ENCODE measurements at regions not wholly inside any gene's neighbourhood (a gene's known extent, or its start where the extent isn't known, plus 50 kb on each side); places are given as distances from the start of the nearest gene placed in this dataset.
"Not testable (repeated sequence)": the region's sequence is repeated elsewhere in the genome, so short reads cannot be mapped to it uniquely, and the experiment has no call there.

DNA sequence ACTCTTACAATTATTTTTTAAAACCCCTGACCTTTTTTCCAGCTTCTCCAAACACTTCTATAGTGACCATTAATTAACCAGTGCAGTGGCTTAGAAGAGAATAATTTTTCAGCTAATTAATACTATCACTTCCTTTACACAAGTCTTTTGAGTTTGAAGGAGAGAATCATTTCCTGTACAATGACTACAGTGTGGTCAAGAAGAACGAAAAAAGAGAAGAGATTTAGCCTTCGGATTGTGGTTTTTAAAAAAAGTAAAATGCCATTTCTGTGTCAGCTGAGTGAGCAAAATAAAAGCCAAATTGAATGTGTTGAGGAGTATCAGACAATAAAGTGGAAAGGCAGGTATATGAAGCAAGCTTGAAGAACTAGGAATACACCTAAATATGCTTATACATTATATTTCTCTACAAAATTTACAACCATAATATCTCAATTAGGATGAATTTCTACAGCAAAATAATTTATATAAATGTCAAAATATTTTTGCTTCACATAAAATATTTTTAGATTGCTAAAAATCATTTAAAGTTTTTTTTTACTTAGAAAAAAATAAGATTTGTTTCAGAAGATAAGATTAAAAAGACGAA lies 1155.2 kb upstream of the CNTN5 start:
- DNase-seq (ENCODE audit: low read depth) = no peak

DNA sequence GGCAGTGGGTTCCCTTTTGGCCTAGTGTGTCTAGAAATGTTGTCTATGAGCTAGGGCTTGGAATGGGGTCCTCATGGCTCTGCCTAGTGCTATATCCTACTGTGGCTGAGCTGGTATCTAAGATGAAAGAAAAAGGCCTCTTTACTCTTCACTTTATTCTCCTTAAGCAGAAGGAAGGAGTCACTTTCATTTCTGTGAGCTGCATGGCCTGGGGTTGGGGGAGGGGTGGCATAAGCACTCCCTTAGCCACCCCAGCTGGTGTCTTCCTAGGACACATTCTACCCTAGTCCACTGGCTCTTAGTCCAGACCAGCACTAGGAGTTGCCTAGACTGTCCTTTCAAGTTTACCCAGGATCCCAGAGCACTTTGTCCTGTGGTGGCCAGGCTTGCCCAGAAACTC lies 1148.9 kb upstream of the CNTN5 start:
- no peak for DNase-seq (ENCODE audit: low read depth)

DNA sequence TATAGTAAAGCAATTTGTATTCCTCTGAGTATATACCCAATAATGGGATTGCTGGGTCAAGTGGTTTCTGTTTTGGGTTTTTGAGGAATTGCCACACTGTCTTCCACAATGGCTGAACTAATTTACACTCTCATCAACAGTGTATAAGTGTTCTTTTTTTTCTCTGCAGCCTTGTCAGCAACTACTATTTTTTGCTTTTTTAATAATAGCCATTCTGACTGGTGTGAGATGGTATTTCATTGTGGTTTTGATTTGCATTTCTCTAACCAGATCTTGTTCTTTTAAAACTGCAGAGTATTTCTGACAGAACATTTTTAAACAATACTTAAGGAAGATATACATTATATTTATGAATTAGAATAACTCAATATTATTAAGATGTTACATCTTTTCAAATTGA lies 1140.5 kb upstream of the CNTN5 start:
- DNase-seq (ENCODE audit: low read depth) = no peak

DNA sequence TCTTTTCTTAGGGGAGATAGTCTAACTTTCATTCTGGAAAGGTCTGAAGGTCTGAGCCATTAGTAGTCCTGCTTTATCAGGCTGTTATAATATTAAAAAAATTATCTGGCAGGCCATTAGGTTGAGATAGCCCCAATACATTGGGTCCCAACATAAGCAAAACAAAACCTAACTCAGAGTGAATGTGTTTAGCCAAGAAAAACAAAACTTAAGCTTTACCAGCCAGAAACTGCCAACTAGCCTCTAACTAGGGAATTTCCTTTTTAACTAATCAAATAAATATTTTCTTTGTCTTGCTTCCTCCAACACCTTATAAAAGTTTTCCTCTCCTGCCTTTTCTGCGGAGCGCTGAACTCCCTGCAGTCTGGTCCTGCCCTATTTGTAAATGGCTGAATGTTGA lies 1137.7 kb upstream of the CNTN5 start:
- DNase-seq (ENCODE audit: low read depth) = no peak

DNA sequence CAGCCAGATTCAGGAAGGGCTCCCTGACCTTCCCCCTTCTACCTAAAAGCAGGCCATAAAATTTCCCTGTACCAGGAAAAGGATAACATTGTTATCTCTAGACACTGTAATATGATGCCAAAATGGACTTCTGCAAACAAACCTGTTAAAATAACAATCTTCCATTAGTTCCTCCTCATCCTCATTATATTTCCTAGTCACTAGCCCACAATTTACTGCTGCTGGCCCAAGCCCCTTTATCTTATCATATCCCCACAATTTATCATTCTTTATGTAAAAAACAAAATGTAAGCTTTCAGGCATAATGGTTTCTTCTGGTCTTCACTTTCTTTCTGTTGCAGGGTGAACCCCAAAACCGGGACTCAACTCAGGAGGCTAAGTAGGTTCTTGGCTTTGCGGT lies 1132.1 kb upstream of the CNTN5 start:
- DNase-seq (ENCODE audit: low read depth) = no peak

DNA sequence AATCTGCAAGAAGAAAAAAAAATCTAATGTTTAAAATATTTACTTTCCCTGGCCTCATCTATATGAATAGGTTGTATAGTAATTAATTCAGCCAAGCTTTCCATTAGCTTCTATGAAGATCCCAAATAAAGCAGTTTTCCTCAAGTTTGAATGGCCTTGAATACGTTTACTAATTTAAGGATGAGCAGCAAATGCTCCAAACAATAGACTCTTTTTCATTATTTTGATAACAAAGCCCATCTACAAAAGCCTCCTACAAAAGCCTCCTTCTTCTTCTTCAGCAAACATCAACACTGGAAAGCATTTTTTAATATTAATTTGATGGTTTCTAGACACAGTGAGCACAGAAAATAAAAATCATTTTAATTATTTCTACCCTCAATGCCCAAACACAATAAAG lies 1130.3 kb upstream of the CNTN5 start:
- DNase-seq (ENCODE audit: low read depth) = no peak

DNA sequence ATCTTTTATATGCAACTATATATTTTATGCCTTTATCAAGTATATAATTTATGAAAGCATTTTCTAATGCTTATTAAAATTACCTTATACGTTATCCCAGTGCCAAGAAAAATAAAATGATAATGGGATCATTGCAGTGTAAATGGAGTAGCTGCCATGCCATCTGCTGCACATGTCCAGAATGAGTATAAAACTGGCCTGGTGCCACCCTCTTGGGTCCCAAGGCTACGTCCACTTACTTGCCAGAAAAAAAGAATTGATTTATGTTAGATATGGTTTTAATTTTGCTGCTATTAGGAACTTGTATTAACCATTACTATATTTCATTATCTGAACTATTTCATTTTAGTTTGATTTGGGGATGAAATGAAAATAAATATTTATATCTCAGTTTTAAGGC lies 1127.1 kb upstream of the CNTN5 start:
- DNase-seq (ENCODE audit: low read depth) = no peak

DNA sequence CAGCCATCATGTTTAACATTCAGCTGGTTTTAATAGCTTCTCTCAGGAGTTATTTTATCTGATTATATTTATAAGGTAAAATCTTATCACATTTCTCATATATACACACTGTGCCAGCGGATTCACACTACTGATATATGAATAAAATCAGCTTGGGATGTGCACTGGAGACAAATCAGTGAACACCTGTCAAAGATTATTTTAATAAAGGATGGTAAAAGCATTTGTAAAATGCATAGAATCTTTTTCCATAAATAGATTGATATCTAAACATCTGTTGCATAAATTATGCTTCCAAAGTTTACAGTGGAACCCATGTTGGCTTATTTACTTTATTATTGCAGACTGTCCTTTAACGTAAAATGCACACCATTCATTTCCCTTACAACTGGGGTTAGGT lies 1125.8 kb upstream of the CNTN5 start:
- DNase-seq (ENCODE audit: low read depth) = no peak

DNA sequence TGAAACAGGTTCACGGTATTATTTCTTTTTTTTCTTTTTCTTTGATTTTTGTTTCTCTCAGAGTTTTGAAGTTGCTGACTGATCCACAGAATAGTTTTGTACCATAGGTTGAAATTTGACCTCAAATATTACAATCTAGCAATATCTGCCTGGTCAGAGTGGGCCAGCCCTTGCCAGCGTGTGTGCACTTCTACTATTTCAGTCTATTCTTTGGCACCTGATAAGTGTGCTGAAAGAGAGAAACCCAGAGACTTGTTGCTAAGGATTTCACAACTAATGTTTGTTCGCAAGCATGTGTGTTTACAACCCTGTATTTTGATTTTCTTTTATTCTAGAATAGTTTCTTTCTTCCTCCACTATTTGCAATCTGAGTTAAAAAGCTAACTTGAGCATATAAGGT lies 1125.2 kb upstream of the CNTN5 start:
- DNase-seq (ENCODE audit: low read depth) = no peak

DNA sequence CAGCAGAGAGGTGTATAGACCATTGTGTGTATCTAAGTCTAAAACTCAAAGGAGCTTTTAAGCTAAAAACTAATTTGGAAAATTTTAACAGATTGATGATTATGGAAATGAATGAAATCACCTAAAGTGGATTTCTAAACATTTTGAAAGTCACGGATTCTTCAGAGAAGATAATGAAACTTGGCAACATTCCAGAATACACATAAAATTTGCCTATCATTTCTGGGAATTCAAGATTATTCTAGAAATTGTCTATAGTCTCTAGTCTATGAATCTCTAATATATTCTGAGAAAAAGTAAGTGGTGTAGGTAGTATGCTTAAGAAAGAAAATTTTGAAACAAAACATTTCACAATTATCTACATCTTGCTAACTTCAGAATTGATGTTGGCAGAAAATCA lies 1117.9 kb upstream of the CNTN5 start:
- DNase-seq (ENCODE audit: low read depth) = no peak

DNA sequence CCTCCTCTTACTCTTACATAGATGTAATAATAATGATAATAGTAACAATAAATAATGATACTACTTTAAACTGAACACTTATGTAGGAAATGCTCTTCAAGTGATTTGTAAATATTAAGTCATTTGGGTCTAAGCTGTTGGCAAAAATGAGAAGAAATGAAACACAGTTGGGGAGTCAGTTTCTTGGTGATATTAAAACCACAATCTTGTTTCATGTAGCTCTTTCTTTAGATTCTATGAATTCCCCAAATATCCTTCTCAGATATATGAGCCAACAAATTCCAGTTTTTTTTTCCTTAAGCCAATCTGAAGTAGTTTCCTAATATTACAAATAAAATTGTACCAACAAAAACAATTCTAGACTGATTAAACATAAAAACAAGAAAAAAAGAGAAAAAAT lies 1115.6 kb upstream of the CNTN5 start:
- DNase-seq (ENCODE audit: low read depth) = no peak

DNA sequence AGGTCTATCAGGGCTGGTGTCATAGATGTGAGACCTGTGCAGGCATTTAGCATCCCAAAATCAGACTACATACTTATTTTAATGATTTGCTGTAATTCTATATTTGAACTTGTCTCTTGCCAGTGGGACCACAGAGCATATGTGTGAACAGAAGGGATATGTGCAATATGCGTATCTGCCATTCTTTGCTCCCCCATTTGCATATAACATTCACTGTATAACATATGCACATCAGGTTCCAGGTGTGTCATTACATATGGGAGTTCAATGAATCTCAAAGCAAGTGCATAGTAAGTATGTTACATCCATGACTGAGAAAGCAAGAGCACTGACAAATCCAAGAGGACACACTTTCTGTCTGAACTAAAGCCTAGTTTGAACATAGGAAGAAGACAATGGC lies 1115.1 kb upstream of the CNTN5 start:
- no peak for DNase-seq (ENCODE audit: low read depth)

DNA sequence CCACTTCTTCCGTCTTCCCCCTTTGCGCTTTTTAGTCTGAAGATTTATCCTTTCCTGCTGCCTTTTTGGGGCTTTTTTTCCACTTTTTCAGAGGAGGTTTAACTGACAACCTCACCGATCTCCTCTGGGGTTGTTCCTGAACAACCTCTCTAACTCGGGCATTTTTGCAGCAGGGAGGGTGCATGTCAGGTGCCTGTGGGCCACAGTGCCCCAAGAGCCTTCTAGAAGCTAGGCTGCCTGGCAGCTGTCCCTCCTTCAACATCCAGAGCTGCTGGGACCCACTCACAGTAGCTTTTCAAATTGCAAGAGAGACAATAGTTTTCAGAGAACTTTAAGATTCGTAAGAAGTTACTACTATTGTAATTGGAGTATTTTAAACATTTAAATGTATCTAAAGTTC lies 1112.4 kb upstream of the CNTN5 start:
- no peak for DNase-seq (ENCODE audit: low read depth)

DNA sequence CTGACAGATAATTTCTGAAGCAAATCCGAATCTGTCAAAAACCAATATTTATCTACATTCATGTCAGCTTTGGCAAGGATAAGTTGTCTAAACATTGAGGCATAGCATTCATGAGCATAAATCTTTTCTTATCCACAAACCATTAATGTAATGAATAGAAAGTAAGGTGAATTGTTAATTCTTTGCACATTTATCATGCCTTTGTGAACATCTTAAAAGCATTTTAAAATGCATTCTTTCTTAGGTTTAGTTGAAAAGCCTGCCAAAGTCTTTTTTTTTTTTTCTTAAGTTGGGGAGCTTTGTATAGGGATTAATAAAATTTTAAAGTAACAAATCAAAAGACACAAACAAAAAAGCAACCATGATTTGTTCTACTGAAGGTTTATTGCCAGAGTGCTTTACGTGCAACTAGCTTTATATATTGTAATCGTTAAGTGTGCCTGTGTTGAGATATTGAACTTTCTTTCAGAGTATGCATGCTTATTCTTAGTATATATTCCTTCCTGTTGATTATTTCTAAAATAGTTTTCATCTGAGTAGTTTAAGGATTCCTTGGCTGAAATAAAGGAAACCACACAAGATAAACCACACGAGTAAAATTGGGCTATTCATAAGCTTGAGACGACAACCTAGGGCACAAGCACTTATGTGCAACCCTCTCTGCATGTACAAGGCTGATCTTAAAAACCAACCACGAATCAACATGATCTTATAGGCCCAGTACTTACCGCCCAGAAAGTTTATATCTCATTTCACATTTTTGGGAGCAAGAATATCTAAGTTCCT lies 1110.9 kb upstream of the CNTN5 start:
- no peak for DNase-seq (ENCODE audit: low read depth)

DNA sequence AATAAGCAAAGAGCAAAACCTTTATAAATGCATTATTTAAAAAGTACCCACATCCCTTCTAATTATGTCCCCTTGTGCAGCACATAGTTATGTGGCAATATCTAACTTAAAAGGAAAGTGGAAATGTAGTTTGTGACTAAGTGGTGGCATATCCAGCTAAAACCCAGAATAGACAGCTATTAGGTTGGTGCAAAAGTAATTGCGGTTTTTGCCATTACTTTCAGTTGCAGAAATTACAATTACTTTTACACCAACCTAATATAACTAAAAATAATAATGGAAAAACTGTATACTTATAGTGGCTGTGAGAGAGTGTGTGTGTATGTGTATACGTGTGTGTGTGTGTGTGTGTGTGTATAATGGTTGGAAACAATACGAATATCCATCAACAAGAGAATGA lies 1108.1 kb upstream of the CNTN5 start:
- no peak for DNase-seq (ENCODE audit: low read depth)

DNA sequence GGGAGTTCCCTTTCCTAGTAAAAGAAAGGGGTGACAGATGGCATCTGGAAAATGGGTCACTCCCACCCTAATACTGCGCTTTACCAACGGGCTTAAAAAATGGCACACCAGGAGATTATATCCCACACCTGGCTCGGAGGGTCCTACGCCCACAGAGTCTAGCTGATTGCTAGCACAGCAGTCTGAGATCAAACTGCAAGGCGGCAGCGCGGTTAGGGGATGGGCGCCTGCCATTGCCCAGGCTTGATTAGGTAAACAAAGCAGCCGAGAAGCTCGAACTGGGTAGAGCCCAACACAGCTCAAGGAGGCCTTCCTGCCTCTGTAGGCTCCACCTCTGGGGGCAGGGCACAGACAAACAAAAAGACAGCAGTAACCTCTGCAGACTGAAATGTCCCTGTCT lies 1097.8 kb upstream of the CNTN5 start:
- not testable (repeated sequence) for DNase-seq (ENCODE audit: low read depth)

DNA sequence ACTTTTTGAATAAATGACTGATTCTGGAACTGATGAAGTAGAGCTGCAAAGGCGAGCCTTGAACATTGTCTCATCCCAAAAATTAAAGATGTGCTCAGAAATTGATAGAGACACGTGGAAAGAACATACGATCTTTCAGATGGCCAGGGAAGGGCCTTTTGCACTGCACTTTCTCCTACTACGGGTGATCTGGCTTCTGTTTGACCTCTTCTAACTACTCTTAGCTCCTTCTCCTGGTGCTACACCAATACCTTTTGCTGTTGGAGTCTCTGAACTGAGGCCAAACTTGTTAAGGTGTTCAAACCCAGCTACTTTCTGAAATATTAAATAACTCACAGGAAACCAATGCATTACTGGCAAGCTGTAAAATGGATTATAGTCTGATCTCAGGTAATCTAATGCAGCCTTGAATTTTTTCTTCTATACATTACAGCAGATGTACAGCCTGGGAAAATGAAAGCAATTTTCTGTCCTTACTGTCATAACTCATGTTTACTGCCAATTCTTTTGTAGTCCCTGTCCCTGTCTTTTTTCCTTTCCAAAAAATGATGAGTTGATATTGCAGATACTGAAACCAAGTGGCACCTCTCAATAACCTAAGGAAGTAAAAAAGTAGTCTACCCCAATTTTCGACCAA lies 1086.1 kb upstream of the CNTN5 start:
- no peak for DNase-seq (ENCODE audit: low read depth)

DNA sequence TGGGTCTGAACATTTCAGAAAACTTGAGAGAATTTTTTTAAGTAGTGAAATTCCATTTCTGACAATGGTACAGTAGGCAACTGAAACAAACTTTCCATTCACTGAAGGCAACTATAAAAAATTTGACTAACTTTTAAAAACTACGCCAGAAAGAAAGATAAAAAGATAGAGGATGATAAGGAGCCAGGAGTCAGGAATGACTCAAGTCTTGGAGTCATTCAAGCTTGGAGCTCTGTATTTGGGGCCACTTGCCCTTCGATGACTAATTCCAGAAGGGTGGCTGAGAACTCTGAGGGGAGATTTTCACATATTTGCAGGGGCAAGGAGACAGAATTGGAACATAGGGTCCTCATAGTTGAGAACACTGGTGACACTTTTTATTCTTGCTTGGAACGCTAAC lies 1083.2 kb upstream of the CNTN5 start:
- DNase-seq (ENCODE audit: low read depth) = no peak

DNA sequence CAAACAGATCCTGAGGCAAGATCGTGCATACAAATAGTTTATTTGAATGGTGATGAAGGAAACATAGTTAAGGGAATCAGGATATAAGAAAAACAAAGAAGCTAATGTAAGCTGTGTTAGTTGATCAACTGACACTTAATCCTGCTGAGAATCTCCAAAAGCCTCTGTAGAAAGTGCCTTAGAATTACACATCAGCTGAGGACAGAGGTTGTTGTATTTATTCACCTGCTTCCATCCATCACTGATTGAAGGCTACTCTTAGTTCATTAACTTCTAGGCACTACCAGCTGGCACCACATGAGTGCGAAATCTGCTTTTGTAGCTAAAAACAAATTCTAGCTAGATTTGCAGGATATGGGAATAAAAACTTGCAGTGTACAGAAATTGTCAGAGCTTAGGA lies 1082.0 kb upstream of the CNTN5 start:
- DNase-seq (ENCODE audit: low read depth) = no peak

DNA sequence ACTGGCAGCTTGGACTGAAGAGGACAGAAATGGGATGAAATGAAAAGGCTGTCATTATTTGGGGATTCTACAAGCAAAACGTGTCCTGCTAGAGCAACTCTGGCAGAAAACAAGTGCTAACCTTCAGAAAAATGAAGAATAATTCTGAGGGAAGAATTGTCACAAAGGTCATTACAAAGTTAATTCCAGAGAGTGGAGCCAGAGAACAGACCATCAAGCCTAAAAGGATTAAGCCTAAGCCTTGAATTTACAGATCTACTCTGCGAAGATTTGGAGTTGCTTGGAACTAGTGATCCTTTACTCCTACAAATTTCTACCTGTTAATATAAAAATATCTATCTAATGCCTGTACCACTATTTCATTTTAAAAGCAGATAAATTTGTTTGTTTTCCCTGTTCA lies 1077.3 kb upstream of the CNTN5 start:
- no peak for DNase-seq (ENCODE audit: low read depth)

DNA sequence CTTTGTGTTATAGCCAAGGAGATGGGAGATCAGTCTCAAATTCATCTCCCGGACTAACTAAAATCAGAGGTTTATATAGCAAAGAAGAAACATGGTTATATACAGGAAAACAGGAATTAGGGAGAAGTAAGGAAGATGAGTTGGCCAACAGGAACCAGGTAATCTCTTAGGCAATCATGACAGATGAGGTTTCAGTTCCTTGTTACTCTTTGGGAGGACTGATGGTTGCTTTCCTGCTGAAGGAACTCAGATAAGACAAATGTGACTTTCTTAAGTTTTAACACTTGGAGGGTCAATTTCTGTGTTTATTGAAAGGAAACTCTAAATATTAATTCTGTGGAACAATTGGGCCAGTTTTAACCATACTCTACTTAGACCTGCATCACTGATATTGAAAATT lies 1072.0 kb upstream of the CNTN5 start:
- DNase-seq (ENCODE audit: low read depth) = no peak

DNA sequence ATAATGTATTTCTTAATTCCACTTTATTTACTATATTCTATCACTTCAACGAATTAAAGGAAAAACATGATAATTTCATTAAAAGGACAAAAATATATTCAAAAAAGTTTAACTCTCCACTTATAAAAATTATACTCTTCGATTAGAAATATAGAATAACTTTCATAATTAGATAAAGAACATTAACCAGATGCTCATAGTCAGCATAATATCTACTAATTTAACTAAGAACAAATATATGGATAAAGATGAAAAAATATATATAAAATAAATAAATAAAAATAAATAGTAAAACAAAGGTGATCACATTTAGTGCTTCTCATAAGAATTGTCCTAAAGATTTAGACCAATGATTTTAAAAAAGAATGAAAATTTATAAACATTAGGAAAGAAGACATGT lies 1065.2 kb upstream of the CNTN5 start:
- no peak for DNase-seq (ENCODE audit: low read depth)

DNA sequence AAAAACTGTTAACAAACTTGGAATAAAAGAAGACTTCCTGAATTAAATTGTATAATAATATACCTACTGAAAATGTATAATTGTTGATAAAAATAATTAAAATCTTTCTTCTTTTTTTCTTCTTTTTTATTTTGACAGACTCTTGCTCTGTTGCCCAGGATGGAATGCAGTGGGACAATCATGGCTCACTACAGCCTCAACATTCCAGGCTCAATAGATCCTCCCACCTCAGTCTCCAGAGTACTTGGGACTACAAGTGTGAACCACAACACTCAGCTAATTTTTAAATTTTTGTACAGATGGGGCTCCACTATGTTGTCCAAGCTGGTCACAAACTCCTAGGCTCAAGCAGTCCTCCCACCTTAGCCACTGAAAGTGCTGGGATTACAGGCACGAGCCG lies 1063.8 kb upstream of the CNTN5 start:
- DNase-seq (ENCODE audit: low read depth) = no peak

DNA sequence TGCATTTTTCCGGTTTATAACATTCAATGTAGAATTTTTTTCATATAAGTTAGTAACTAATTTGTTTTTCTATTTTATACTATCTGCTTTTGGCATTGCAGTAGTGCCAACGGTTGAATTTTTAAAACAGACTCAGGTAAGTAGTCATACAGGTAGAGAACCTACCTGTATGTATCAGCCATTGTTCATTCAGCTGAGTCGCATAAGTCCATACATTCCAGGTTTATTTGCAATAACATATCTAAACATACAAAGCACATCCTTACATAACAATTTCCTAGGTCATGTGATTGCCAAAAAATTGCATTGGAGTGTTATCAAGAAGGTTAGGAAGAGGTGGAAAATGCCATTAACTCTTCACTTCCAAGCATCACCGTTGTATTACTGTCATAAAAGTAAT lies 1059.3 kb upstream of the CNTN5 start:
- DNase-seq (ENCODE audit: low read depth) = no peak

Data from Daoy (cell line).